HFF-Myc (cell line): ENCODE measurements at regions not wholly inside any gene's neighbourhood (a gene's known extent, or its start where the extent isn't known, plus 50 kb on each side); places are given as distances from the start of the nearest gene placed in this dataset.
"Not testable (repeated sequence)": the region's sequence is repeated elsewhere in the genome, so short reads cannot be mapped to it uniquely, and the experiment has no call there.

Experiments
- DNase-seq: peaks from one replicate; pipeline ENCODE4 v3.0.0-alpha.2; 2011; ENCODE audit warnings: low read depth; ENCODE audit errors: extremely low read depth
- H3K4me3 ChIP-seq: replicated peaks from 2 replicates; pipeline ENCODE4 v1.5.1; 2011; ENCODE audit warnings: low read depth, mild to moderate bottlenecking, control low read depth, low read length
- TF ChIP-seq, protein P1 (sequence below): IDR thresholded peaks from 2 replicates; pipeline ENCODE4 v1.5.1; 2012; ENCODE audit warnings: mild to moderate bottlenecking, low read depth, low read length, control low read depth; ENCODE audit errors: missing control alignments

DNA sequence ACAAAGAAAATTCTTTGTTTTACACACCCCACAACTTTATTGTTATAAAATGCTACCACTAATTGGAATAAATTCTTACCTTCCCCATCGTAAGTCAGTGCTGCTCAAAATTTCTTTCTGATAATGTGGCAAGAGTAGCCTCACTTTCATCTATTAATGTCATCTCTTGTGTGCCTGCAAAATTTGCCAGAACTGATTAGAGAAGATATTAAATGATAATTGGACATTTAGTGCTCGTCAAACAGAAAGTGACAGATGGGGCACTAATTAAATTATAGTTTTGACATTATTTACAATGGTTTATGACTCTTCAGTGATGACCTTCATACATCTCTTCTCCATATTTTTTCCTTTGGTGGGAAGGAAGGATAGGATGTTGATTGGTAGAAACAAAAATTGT is 690.9 kb downstream of the NXPH1 start:
- TF ChIP-seq, protein P1, sequence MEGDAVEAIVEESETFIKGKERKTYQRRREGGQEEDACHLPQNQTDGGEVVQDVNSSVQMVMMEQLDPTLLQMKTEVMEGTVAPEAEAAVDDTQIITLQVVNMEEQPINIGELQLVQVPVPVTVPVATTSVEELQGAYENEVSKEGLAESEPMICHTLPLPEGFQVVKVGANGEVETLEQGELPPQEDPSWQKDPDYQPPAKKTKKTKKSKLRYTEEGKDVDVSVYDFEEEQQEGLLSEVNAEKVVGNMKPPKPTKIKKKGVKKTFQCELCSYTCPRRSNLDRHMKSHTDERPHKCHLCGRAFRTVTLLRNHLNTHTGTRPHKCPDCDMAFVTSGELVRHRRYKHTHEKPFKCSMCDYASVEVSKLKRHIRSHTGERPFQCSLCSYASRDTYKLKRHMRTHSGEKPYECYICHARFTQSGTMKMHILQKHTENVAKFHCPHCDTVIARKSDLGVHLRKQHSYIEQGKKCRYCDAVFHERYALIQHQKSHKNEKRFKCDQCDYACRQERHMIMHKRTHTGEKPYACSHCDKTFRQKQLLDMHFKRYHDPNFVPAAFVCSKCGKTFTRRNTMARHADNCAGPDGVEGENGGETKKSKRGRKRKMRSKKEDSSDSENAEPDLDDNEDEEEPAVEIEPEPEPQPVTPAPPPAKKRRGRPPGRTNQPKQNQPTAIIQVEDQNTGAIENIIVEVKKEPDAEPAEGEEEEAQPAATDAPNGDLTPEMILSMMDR, result no peak
- no peak overlapping the region for H3K4me3 ChIP-seq
- DNase-seq, result no peak

DNA sequence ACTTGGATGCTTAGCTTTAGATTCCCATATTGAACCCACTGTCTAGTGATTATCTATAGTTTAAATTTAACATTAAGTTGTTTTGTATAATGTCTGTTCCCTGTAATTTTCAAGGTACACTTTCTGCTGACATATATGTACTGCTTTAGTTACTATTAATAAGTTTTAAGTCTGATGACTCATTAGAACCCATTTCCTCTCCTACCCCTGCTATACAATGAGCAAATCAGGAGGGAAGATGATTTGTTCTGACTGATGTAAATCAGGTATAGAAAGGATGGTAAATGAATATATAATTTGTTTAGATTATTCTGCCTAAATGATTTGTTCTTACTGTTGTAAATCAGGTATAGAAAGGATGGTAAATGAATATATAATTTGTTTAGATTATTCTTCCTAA is 691.8 kb downstream of the NXPH1 start:
- DNase-seq, result no peak
- TF ChIP-seq, protein P1, result no peak
- H3K4me3 ChIP-seq, result no peak overlapping the region

DNA sequence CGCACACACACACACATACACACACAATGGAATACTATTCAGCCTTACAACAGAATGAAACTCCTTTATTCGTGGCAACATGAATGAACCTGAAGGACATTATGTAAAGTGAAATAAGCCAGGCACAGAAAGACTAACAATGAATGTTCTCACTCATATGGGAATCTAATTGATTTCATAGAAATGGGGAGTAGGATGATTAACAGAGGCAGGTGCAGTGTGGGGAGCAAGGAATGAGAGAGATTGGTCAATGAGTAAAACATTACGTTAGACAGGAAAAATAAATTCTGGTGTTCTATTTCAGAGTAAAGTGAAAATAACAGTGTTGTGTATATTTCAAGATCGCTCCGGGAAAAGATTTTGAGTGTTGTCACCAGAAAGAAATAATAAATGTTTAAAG is 694.5 kb downstream of the NXPH1 start:
- H3K4me3 ChIP-seq, result no peak overlapping the region
- DNase-seq, result no peak
- TF ChIP-seq, protein P1, result no peak

DNA sequence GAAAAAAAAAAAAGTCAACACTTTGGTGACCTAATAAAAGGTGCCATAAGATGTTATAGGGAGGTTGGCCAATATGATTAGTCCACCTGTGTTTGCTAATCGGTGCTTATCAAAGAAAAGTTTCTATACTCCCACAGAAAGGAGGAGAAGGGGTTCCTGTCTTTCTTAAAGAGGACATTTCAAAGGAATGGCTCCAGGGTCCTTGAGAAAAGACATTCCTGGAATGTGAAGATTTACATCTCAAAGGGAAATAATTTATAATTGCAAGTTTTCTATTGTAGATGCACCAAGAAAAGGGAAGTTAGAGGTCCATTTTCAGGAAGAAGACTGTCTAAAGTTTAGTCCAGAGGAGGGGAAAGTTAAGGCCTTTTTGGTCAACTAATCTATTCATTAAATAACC is 715.3 kb downstream of the NXPH1 start:
- TF ChIP-seq, protein P1, result no peak
- H3K4me3 ChIP-seq, result no peak overlapping the region
- DNase-seq, result no peak

DNA sequence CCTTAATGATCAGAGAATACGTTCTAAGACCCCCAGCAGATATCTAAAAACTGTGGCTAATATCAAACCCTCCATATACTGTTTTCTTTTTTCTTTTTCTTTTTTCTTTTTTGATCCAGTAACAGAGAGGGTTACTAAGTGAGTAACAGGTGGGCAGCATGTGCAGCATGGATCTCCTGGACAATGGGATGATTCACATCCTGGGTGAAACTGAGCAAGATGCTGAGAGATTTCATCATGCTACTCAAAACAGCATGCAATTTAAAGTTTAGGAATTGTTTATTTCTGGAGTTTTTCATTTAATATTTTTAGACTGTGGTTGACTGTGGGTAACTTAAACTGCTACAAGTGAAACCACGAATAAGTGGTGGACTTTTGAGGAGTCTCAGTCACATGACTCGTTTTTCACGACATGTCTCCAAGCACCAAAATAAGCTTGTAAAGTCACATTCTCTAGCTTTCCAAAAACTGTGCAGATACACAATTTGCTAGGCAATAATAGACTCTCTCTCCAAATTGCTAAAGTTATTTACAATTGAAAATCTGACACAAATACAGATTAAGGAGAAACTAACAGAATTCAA is 716.2 kb downstream of the NXPH1 start:
- TF ChIP-seq, protein P1, result no peak
- DNase-seq, result no peak
- H3K4me3 ChIP-seq, result no peak overlapping the region

DNA sequence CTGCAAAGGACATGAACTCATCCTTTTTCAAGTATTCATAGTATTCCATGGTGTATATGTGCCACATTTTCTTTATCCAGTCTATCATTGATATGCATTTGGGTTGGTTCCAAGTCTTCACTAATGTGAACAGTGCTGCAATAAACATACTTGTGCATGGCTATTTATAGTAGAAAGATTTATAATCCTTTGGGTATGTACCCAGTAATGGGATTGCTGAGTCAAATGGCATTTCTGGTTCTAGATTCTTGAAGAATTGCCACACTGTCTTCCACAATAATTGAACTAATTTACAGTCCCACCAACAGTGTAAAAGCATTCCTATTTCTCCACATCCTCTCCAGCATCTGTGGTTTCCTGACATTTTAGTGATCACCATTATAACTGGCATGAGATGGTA is 730.3 kb downstream of the NXPH1 start:
- H3K4me3 ChIP-seq, DNase-seq: not testable (repeated sequence)

DNA sequence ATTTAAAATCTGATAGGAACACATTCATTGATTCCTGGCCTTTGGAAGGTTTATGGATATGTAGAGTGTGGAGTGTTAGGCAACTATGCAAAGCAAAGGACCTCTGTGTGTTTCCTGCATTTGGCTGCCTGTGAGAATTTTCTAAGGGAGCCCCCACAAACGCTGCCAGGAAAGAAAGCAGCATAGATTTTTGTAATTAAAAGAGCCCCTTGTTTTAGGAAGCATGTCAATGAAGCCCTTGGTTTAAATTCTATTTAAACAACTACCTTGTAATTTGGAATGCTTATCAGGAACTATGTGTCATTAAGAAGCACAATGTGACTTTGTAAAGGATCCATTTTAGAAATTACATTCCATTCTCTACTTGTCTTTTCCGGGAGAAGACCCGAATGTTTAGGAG is 742.5 kb downstream of the NXPH1 start:
- TF ChIP-seq, protein P1, result no peak
- no peak for DNase-seq
- H3K4me3 ChIP-seq, result no peak overlapping the region
